ENCODE measurements at regions not wholly inside any gene's neighbourhood (a gene's known extent, or its start where the extent isn't known, plus 50 kb on each side); places are given as distances from the start of the nearest gene placed in this dataset.

DNA sequence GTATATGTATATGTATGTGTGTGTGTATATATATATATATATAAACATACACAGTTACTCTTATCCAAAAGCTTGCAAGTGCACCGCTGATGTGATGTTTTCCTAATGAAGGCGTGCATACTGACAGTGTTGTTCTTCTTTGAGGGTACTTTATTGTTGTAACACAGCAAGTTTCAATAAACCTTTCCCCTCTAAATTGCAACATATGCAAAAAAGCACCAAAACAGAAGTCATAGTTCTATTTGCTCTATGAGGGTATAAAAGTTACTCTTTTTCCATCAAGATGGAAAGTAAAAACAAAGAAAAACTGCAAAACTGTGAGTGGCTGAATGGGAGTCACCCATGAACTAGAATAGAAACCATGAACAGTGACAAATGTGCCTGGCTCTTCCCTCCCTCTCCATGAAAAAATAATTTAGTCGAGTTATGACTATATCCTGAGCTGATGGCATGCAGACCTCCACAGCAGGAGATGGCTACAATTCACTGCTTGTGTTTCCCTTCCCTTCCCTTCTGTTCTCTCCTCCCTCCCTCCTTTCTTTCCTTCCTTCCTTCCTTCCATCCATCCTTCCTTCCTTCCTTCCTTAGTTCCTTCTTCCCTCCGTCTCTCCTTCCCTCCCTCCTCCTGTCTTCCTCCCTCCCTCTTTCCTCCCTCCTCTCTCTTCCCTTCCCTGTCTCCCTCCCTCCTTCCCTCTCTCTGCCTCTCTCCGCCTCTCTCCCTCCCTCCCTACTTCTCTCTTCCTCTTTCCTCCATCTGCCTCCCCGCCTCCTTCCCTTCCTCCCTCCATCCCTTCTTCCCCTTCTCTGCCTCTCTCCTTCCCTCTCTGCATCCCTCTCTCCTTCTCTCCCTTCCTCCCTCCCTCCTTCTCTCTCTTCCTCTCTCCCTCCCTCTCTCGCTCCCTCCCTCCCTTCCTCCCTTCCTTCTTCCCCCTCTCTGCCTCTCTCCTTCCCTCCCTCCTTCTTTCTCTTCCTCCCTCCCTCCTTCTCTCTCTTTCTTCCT lies 220.7 kb upstream of the POU3F1 start:
- no peak for TF ChIP-seq CTCF (IDR thresholded peaks at IDR 0.05; ENCODE audit: insufficient read depth, low read depth, low read length, missing control alignments)
- no peak for DNase-seq (ENCODE audit: low read depth)
- no peak overlapping the region for H3K4me3 ChIP-seq (ENCODE audit: low read length)

- TF ChIP-seq CTCF (IDR thresholded peaks at IDR 0.05; ENCODE audit: insufficient read depth, low read depth, low read length, missing control alignments): no peak
These were observed 219.6 kb upstream of the POU3F1 start for GRCh38 chr1:38266197-38266520.

GRCh38 chr1:38265293-38266196 lies 219.0 kb upstream of the POU3F1 start:
- no peak overlapping the region for H3K4me3 ChIP-seq (ENCODE audit: low read length)
- DNase-seq (ENCODE audit: low read depth): no peak
- no peak for TF ChIP-seq CTCF (IDR thresholded peaks at IDR 0.05; ENCODE audit: insufficient read depth, low read depth, low read length, missing control alignments)

More at GRCh38 chr1:38266197-38266520, 219.6 kb upstream of the POU3F1 start:
- no peak overlapping the region for H3K4me3 ChIP-seq (ENCODE audit: low read length)
- DNase-seq (ENCODE audit: low read depth): no peak

- H3K4me3 ChIP-seq (ENCODE audit: low read length): no peak overlapping the region
- no peak for TF ChIP-seq CTCF (IDR thresholded peaks at IDR 0.05; ENCODE audit: insufficient read depth, low read depth, low read length, missing control alignments)
- no peak for DNase-seq (ENCODE audit: low read depth)
These were observed 216.8 kb upstream of the POU3F1 start for GRCh38 chr1:38263438-38263837.

GRCh38 chr1:38261574-38261973 lies 215.0 kb upstream of the POU3F1 start:
- no peak for DNase-seq (ENCODE audit: low read depth)
- no peak overlapping the region for H3K4me3 ChIP-seq (ENCODE audit: low read length)
- no peak for TF ChIP-seq CTCF (IDR thresholded peaks at IDR 0.05; ENCODE audit: insufficient read depth, low read depth, low read length, missing control alignments)

DNA sequence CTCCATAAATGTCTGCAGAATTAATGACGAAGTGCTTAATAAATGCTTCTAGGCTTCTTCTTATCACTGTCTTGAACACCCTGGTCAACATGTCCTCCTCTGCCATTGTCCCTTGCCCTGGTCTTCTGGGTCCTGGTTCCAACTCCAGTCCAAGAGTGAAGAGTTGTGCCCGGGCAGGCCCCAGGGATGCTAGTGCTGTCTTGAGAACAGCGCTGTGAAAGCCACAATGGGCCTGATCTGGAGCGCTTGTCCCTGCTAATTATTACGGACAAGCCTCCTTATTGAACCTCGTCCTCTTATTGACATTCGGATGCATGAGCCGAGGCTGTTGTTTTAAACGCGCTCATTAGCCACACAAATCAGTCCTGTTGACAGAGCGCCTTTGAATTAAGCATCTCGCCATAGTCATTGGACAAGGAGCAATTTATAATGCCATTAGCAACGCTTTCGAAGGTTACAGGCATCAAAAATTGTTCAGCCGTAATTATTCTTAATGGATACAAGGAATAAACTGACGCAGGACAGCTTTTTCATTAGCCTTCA lies 211.6 kb upstream of the POU3F1 start:
- DNase-seq (ENCODE audit: low read depth): no peak
- H3K4me3 ChIP-seq (ENCODE audit: low read length): no peak overlapping the region
- no peak for TF ChIP-seq CTCF (IDR thresholded peaks at IDR 0.05; ENCODE audit: insufficient read depth, low read depth, low read length, missing control alignments)

All from epithelial cell of esophagus (primary cell).